ENCODE measurements at regions not wholly inside any gene's neighbourhood (a gene's known extent, or its start where the extent isn't known, plus 50 kb on each side); places are given as distances from the start of the nearest gene placed in this dataset.
"Not testable (repeated sequence)": the region's sequence is repeated elsewhere in the genome, so short reads cannot be mapped to it uniquely, and the experiment has no call there.

- DNase-seq, result peak; percentile 77
Observed at GRCh38 chr17:30731210-30732132, 93.0 kb downstream of the CRLF3 start.

GRCh38 chr17:30730837-30731209 is 93.7 kb downstream of the CRLF3 start:
- DNase-seq, result not testable (repeated sequence)

GRCh38 chr17:30730171-30730836 is 94.2 kb downstream of the CRLF3 start:
- not testable (repeated sequence) for DNase-seq

GRCh38 chr17:30729471-30730170 is 94.9 kb downstream of the CRLF3 start:
- not testable (repeated sequence) for DNase-seq

- not testable (repeated sequence) for DNase-seq
Observed at GRCh38 chr17:30727517-30727916, 97.0 kb downstream of the CRLF3 start.

GRCh38 chr17:30726734-30727133 is 97.8 kb downstream of the CRLF3 start:
- not testable (repeated sequence) for DNase-seq

- DNase-seq, result not testable (repeated sequence)
Observed at GRCh38 chr17:30726310-30726709, 98.2 kb downstream of the CRLF3 start.

GRCh38 chr17:30724034-30724650 is 100.3 kb downstream of the CRLF3 start:
- not testable (repeated sequence) for DNase-seq

- DNase-seq, result not testable (repeated sequence)
Observed at GRCh38 chr17:30722114-30722780, 102.2 kb downstream of the CRLF3 start.

- DNase-seq, result not testable (repeated sequence)
Observed at GRCh38 chr17:30720971-30721370, 103.5 kb downstream of the CRLF3 start.

GRCh38 chr17:30720013-30720471 is 104.5 kb downstream of the CRLF3 start:
- DNase-seq, result no peak

- DNase-seq, result peak; percentile 85
Observed at GRCh38 chr17:30719131-30719973, 105.1 kb downstream of the CRLF3 start.

- DNase-seq, result not testable (repeated sequence)
Observed at GRCh38 chr17:30718691-30719090, 105.8 kb downstream of the CRLF3 start.

GRCh38 chr17:30718099-30718447 is 106.4 kb downstream of the CRLF3 start:
- not testable (repeated sequence) for DNase-seq

GRCh38 chr17:30717291-30718098 is 107.0 kb downstream of the CRLF3 start:
- no peak for DNase-seq

- DNase-seq, result no peak
Observed at GRCh38 chr17:30716461-30717290, 107.8 kb downstream of the CRLF3 start.

- DNase-seq, result peak; percentile 38
Observed at GRCh38 chr17:30714825-30715622, 109.5 kb downstream of the CRLF3 start.

GRCh38 chr17:30713805-30714204 is 110.7 kb downstream of the CRLF3 start:
- not testable (repeated sequence) for DNase-seq
